ENCODE measurements at regions not wholly inside any gene's neighbourhood (a gene's known extent, or its start where the extent isn't known, plus 50 kb on each side); places are given as distances from the start of the nearest gene placed in this dataset.

DNA sequence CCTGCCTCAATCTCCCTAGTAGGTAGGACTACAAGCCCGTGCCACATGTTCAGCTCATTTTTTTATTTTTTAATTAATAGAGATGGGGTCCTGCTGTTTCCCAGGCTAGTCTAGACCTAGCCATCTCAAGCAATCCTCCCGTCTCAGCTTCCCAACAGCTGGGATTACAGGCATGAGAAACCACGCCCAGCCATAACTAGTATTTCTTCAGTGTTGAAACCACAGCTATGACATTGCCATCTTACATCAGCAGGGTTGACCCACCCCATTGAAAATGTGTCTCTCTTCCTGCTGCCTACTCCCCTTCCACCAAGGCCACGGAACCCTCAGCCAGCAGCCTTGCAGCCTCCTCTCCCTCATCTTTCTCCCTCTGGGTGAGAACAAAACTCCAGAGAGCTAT is 62.1 kb upstream of the ZNF746 start:
- no peak for TF ChIP-seq CTCF (IDR thresholded peaks at IDR 0.05 in 4 of 5, conservative IDR thresholded peaks at IDR 0.05 in 1 of 5)
- TF ChIP-seq POLR2A (IDR thresholded peaks at IDR 0.05), result no peak

All from gastrocnemius medialis (tissue), 4 donors.